ENCODE measurements at regions not wholly inside any gene's neighbourhood (a gene's known extent, or its start where the extent isn't known, plus 50 kb on each side); places are given as distances from the start of the nearest gene placed in this dataset.

DNA sequence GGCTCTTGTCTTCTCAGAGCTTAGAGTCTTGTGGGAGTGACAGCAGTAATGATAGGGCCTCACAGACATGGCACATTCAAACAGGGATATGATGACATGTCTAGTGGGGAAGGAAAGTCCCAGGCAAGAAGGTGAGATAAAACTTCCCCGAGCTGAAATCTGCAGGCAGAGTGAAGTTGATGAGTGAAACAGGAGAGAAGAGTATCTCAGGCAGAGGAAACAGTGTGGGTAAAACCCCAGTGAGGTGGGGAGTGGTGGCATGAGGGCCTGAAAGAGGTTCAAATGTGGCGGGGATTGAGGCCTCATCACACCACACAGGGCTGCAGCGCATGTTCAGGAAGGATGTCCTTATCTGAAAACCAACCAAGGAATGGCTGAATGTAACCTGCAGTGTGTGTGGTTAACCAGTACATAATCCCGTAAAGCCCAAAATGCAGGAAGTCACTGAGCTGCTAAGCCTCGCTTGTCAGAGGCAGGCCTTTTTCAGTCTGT, 153.8 kb upstream of the E2F8 start:
- intact Hi-C loops (cut with DNase I), result no loop called here
- TF ChIP-seq POLR2A (IDR thresholded peaks at IDR 0.05), result no peak
- no peak for TF ChIP-seq CTCF (IDR thresholded peaks at IDR 0.05)
- WGBS, 2 donors, result 73 to 82% methylated on average over 5 of the region's 5 CpGs
- H3K4me1 ChIP-seq, result peaks cover 0 to 6% (median 0%) of the 10 kb centered on the region in 3 donors
- no peaks in the 10 kb centered on the region for H3K9me3 ChIP-seq
- no peak overlapping the region for H3K4me3 ChIP-seq
- H3K27me3 ChIP-seq, result peaks cover 0 to 7% (median 0%) of the 10 kb centered on the region in 4 donors
- H3K27ac ChIP-seq, result no peak overlapping the region
- no peaks in the 10 kb centered on the region for H3K36me3 ChIP-seq
- no peak for DNase-seq

DNA sequence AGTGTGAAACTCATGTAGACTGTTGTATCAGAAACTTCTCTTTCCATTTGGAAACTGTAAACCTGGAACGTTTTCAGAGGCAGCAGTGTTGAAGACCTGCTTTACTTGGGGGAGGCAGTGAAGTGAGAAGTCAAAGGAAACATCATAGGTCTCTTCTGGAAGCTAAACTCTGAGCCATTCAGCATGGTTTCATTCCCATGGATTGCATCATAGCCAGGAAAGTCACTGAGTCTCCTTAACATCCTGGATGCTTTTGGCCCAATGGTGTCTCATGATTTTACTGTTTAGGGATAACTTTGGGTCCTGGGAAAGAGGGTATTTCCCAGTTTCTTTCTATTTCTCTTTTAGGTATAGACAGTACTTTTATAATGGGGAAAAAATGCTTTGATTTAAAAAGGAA, 153.2 kb upstream of the E2F8 start:
- intact Hi-C loops (cut with DNase I), result no loop called here
- 44 to 67% methylated on average over 1 of the region's 1 CpG for WGBS, 2 donors
- Histone ChIP-seq H3K4me3 (no peak overlapping the region), H3K36me3 (no peaks in the 10 kb centered on the region), H3K27me3 (peaks cover 0 to 7% (median 0%) of the 10 kb centered on the region in 4 donors), H3K9me3 (no peaks in the 10 kb centered on the region), H3K27ac (no peak overlapping the region), H3K4me1 (peaks cover 0 to 7% (median 0%) of the 10 kb centered on the region in 3 donors)
- DNase-seq, result no peak
- no peak for TF ChIP-seq POLR2A (IDR thresholded peaks at IDR 0.05)
- TF ChIP-seq CTCF (IDR thresholded peaks at IDR 0.05), result no peak

DNA sequence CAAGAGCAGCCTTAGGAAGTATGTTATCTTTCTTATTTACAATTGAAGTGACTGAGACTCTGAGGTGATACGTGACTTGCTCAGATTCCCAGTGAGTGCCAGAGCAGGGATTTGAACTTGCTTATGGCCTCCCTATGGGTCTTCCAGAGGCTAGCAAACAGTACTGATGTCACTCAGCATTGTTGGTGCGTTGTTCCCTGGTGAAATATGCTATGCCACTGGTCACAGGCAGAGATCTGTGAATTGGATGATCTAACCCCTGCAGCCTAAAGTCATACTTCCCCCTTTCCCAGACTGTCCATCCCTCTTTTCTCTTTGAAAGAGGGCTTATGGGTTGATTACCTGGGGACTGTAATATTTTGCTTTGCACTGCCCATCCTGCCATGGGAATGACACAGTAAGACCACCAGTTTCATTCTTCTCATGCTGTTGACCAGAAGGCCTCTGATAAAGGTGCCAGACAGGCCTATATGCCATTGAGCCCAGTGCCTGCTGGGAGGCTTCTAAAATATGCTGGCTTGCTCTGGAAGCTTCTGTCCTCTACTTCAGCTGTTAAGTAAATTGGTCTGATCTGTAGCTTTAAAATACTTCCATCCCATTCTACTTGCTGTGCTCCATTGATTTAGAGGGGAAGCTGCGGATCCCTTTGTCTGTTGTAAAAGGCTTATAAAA, 152.2 kb upstream of the E2F8 start:
- Histone ChIP-seq H3K4me1 (peaks cover 0 to 7% (median 0%) of the 10 kb centered on the region in 3 donors), H3K27ac (no peak overlapping the region), H3K36me3 (no peaks in the 10 kb centered on the region), H3K27me3 (peaks cover 0 to 4% (median 0%) of the 10 kb centered on the region in 4 donors), H3K4me3 (no peak overlapping the region), H3K9me3 (no peaks in the 10 kb centered on the region)
- no peak for TF ChIP-seq CTCF (IDR thresholded peaks at IDR 0.05)
- no peak for TF ChIP-seq POLR2A (IDR thresholded peaks at IDR 0.05)
- DNase-seq, result no peak
- WGBS, 2 donors, result 83 to 86% methylated on average over 3 of the region's 3 CpGs
- intact Hi-C loops (cut with DNase I), result no loop called here

DNA sequence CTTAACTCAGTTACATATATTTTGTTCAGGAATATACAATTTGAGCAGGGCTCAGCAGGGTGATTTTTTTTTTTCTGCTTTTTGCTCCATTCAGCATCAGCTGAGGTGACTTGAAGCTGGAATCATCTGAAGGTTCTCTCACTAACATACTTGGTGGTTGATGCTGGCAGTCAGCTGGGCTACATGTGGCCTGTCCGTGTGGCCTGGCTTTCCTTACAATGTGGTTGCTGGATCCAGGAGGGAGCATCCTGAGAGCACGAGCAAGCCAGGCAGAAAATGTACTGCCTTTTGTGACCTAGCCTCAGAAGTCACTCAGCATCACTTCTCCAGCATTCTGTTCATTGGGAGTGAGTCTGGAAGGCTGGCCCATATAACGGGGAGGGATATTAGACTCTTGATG, 151.6 kb upstream of the E2F8 start:
- no peak for DNase-seq
- intact Hi-C loops (cut with DNase I), result no loop called here
- no peak overlapping the region for H3K27ac ChIP-seq
- H3K36me3 ChIP-seq, result no peaks in the 10 kb centered on the region
- WGBS, 2 donors, result 73 to 82% methylated on average over 3 of the region's 3 CpGs
- H3K4me1 ChIP-seq, result peaks cover 0 to 7% (median 0%) of the 10 kb centered on the region in 3 donors
- no peak overlapping the region for H3K4me3 ChIP-seq
- no peak for TF ChIP-seq POLR2A (IDR thresholded peaks at IDR 0.05)
- TF ChIP-seq CTCF (IDR thresholded peaks at IDR 0.05), result no peak
- no peaks in the 10 kb centered on the region for H3K27me3 ChIP-seq
- no peaks in the 10 kb centered on the region for H3K9me3 ChIP-seq

DNA sequence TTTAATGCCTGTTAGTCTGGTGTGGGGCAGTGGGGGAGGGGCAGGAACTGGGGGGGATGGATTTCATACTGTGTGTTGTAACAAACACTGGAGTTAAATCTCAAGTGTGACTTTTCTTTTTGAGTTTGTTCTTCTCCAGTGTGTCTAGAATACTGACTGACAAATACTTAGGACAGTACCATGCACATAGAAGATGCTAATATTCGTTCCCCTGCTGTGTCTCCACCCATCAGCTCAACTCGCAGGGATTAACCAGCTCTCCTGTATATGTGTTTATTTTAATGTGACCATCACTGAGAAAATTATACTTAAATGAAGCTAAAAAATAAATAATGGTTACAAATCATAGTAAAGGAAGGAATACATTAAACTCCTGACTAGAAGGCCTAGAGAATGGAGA, 150.9 kb upstream of the E2F8 start:
- H3K4me1 ChIP-seq, result peaks cover 0 to 7% (median 0%) of the 10 kb centered on the region in 3 donors
- H3K36me3 ChIP-seq, result no peaks in the 10 kb centered on the region
- H3K9me3 ChIP-seq, result no peaks in the 10 kb centered on the region
- intact Hi-C loops (cut with DNase I), result no loop called here
- peaks cover 0 to 1% (median 0%) of the 10 kb centered on the region in 4 donors for H3K27me3 ChIP-seq
- no peak overlapping the region for H3K4me3 ChIP-seq
- no peak overlapping the region for H3K27ac ChIP-seq
- 52 to 59% methylated on average over 2 of the region's 2 CpGs for WGBS, 2 donors
- no peak for DNase-seq
- TF ChIP-seq POLR2A (IDR thresholded peaks at IDR 0.05), result no peak
- TF ChIP-seq CTCF (IDR thresholded peaks at IDR 0.05), result no peak

Measured in esophagus squamous epithelium (tissue), 5 donors.